ENCODE measurements at regions not wholly inside any gene's neighbourhood (a gene's known extent, or its start where the extent isn't known, plus 50 kb on each side); places are given as distances from the start of the nearest gene placed in this dataset.
"Not testable (repeated sequence)": the region's sequence is repeated elsewhere in the genome, so short reads cannot be mapped to it uniquely, and the experiment has no call there.

DNA sequence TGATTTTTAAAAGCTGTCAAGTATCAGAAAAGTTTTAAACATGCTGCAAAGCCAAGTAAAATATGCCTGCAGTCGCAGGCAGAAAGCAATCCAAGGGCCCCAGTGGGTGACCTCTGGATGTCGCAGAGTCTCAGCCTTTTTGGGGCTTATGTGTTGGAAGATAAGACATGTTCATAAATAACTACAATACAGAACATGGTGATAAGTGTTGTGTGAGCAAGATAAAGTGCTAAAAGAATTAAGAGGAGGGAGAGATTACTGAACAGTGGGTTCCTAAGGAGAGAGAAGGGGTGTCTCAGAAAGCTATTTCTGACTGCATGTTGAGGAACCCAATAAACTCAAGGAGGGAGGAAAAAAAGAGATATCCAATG lies 78.9 kb upstream of the ADRB2 start:
- DNase-seq, result no peak
- H3K4me1 ChIP-seq, result no peaks in the 10 kb centered on the region
- H3K9me3 ChIP-seq, result no peaks in the 10 kb centered on the region
- intact Hi-C loops (cut with DNase I), result no loop called here
- H3K4me3 ChIP-seq, result no peak overlapping the region
- TF ChIP-seq, protein P1, sequence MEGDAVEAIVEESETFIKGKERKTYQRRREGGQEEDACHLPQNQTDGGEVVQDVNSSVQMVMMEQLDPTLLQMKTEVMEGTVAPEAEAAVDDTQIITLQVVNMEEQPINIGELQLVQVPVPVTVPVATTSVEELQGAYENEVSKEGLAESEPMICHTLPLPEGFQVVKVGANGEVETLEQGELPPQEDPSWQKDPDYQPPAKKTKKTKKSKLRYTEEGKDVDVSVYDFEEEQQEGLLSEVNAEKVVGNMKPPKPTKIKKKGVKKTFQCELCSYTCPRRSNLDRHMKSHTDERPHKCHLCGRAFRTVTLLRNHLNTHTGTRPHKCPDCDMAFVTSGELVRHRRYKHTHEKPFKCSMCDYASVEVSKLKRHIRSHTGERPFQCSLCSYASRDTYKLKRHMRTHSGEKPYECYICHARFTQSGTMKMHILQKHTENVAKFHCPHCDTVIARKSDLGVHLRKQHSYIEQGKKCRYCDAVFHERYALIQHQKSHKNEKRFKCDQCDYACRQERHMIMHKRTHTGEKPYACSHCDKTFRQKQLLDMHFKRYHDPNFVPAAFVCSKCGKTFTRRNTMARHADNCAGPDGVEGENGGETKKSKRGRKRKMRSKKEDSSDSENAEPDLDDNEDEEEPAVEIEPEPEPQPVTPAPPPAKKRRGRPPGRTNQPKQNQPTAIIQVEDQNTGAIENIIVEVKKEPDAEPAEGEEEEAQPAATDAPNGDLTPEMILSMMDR (IDR thresholded peaks at IDR 0.05), result no peak
- no peak overlapping the region for H3K27ac ChIP-seq
- H3K27me3 ChIP-seq (ENCODE audit: insufficient read depth in 3 of 3, low read length in 2 of 3), result no peaks in the 10 kb centered on the region
- no peaks in the 10 kb centered on the region for H3K36me3 ChIP-seq (ENCODE audit: insufficient read depth in 1 of 2, low read depth in 1 of 2)
- no peak for ATAC-seq
- WGBS, 3 donors, result 71 to 75% (median 74%) methylated on average over 2 of the region's 2 CpGs

GRCh38 chr5:148748702-148749392 lies 77.6 kb upstream of the ADRB2 start:
- Histone ChIP-seq H3K9me3 (no peaks in the 10 kb centered on the region), H3K27me3 (ENCODE audit: insufficient read depth in 3 of 3, low read length in 2 of 3) (no peaks in the 10 kb centered on the region), H3K4me3 (no peak overlapping the region), H3K4me1 (no peaks in the 10 kb centered on the region), H3K36me3 (ENCODE audit: insufficient read depth in 1 of 2, low read depth in 1 of 2) (no peaks in the 10 kb centered on the region), H3K27ac (no peak overlapping the region)
- WGBS, 3 donors, result 86 to 91% (median 88%) methylated on average over 4 of the region's 4 CpGs
- TF ChIP-seq, protein P1 (IDR thresholded peaks at IDR 0.05), result no peak
- intact Hi-C loops (cut with DNase I), result no loop called here
- DNase-seq (no peak), ATAC-seq (no peak)

DNA sequence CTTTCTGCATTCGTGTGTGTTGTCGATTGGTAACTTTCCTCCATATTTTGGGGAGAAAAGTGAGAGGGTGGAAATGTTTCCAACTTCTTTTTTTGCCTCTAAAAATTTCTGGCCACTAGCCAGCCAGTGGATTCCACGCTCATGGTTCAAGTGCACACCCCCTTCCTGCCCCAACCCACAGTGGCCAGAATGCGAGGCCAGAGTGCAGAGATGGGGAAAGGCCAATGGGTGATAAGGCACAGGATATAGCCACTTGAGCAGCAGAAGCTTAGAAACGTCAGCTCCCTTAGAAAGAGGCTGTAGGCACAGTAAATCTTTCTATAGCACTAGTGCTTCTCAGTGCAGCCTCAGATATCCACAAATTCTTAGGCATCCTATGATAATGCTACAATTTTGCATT lies 75.8 kb upstream of the ADRB2 start:
- no peak overlapping the region for H3K27ac ChIP-seq
- intact Hi-C loops (cut with DNase I), result no loop called here
- H3K36me3 ChIP-seq (ENCODE audit: insufficient read depth in 1 of 2, low read depth in 1 of 2), result no peaks in the 10 kb centered on the region
- no peaks in the 10 kb centered on the region for H3K27me3 ChIP-seq (ENCODE audit: insufficient read depth in 3 of 3, low read length in 2 of 3)
- ATAC-seq (no peak), DNase-seq (no peak)
- TF ChIP-seq, protein P1 (IDR thresholded peaks at IDR 0.05), result no peak
- H3K9me3 ChIP-seq, result no peaks in the 10 kb centered on the region
- H3K4me3 ChIP-seq, result no peak overlapping the region
- 56 to 64% (median 62%) methylated on average over 5 of the region's 5 CpGs for WGBS, 3 donors
- no peaks in the 10 kb centered on the region for H3K4me1 ChIP-seq

DNA sequence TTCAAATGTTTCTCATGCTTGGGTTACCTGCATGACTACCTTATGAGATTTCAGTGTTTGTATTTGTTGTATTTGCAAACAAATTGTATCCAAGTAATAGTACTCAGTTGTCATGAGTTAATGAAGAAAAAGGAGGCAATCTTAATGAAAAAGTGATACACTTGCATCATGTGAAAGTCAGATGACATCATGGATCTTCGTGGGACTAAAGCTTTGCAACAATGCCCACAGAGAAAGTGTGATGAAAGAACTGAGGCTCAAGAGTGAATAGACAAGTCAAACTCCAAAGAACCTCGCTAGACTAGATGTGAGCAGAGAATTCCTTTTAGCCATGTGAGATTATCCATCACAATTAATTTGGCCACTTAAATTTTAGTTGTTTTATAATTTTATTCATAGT lies 75.4 kb upstream of the ADRB2 start:
- ATAC-seq (no peak), DNase-seq (no peak)
- WGBS, 3 donors, result 66 to 75% (median 71%) methylated on average over 2 of the region's 2 CpGs
- H3K9me3 ChIP-seq, result no peaks in the 10 kb centered on the region
- no peak overlapping the region for H3K4me3 ChIP-seq
- TF ChIP-seq, protein P1 (IDR thresholded peaks at IDR 0.05), result no peak
- no peaks in the 10 kb centered on the region for H3K4me1 ChIP-seq
- no peaks in the 10 kb centered on the region for H3K36me3 ChIP-seq (ENCODE audit: insufficient read depth in 1 of 2, low read depth in 1 of 2)
- intact Hi-C loops (cut with DNase I), result no loop called here
- H3K27me3 ChIP-seq (ENCODE audit: insufficient read depth in 3 of 3, low read length in 2 of 3), result no peaks in the 10 kb centered on the region
- H3K27ac ChIP-seq, result no peak overlapping the region

- ATAC-seq; H3K9me3 ChIP-seq; intact Hi-C loops (cut with DNase I); H3K36me3 ChIP-seq (ENCODE audit: insufficient read depth in 1 of 2, low read depth in 1 of 2); DNase-seq; H3K27me3 ChIP-seq (ENCODE audit: insufficient read depth in 3 of 3, low read length in 2 of 3); H3K4me3 ChIP-seq; H3K27ac ChIP-seq; H3K4me1 ChIP-seq: not testable (repeated sequence)
Measured at GRCh38 chr5:148752375-148752774, 74.0 kb upstream of the ADRB2 start.
